GM18907 (cell line): ENCODE measurements at regions not wholly inside any gene's neighbourhood (a gene's known extent, or its start where the extent isn't known, plus 50 kb on each side); places are given as distances from the start of the nearest gene placed in this dataset.

ENCODE experiments used
- ATAC-seq: cut with Tn5 transposase; IDR thresholded peaks from one replicate; pipeline ENCODE4 v1.9.1; 2021; ENCODE audit warnings: mild to moderate bottlenecking, moderate library complexity; ENCODE audit not compliant: unreplicated experiment

DNA sequence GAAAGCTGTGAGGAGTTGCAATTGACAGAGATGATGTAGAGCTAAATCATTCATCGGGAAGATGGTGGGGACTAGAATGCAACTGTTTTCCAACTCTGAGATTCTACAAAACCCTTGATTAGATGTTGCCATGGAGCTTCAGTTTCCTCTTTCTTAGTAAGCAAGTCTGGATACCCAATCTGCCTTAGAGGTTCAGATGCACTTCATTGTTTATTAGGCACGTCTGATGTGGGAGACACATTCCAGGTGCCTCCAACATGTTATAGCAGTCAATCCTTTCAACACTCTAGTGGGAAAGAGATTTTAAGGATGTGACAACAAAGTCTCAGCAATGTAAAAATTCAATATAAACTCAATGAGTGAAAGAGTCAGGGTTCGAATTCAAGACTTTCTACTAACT lies 291.3 kb upstream of the PHYHIPL start:
- ATAC-seq: no peak

DNA sequence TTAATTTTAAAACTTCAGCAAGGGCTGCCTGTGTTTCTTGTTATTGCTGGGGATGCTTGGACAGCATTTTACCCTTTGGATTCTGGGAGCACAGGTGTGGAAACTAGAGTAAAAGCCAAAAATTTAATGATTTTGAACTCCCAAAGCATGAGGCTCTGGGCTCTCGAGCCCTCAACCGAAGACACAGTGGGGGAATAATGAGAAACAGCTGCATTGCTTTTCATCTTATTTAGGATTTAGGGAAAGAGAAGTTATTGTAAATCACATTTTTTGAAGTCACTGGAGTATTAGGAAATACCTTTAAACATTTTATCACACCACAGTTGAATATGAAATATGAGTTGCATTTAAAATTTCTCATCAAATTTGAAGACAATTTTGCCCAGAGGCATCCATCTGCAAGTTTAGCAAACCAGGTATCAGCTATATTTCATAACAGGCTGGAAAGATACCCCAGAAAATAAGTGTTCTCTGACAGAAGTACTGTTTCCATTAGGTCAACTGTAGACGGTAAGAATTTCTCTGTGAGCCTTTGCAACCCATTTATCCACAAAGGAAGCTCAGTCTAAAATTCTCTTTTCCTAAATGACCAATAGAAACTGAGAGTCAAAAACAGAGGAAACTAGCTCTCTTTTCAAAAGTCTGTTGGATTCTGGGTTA lies 290.6 kb upstream of the PHYHIPL start:
- no peak for ATAC-seq

DNA sequence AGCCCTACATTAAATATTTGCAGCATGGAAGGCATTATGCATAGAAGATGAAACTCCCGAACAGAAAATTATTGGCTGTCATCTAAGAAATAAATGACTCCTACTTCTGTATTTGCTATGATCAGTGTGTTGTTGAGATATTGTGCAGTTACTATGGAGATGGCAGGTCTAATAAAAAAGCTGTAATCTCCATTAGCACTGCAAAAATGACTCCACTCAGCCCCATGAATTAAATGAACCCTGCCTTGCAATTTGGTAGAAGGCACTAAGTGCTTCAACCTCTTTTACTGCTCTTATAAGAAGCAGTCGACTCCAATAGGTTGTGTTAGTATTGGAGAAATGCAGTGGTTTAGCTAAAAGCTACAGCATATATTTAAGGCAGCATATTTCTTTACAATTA lies 290.0 kb upstream of the PHYHIPL start:
- ATAC-seq: no peak

DNA sequence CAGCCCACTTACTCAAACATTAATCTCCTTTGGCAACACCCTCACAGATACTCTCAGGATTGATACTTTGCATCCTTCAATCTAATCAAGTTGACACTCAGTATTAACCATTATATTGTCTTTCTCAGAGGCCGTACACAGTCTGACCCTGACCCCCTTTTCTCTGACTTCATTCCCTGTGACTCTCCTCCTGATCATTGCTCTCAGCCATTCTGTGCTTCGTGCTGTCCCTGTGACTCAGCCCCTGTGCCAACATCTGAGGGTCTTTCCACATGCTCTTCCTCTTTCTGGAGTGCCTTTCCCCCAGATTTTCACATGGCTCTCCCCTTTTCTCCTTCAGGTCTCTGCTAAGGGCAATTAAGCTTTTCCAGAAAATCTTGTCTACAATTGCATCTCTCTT lies 289.0 kb upstream of the PHYHIPL start:
- ATAC-seq: no peak

DNA sequence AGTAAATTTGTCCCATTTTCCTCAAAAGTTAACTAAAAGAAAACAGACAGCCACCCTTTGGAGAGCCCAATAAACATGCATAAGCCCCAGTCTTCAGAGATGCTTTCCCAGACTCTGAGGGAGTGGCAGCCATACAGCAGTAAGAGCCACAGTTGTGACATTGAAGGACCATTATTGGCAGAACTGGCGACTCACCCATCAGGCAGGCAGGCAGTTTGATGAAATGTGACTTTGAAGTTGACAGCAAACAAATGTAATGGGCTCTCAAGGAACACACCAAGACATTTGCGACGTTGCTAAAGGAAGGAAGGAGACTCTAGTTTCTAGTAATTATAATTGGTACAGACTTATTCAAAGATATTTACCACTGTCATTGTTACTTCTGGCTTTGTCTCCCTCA lies 287.5 kb upstream of the PHYHIPL start:
- ATAC-seq: no peak

DNA sequence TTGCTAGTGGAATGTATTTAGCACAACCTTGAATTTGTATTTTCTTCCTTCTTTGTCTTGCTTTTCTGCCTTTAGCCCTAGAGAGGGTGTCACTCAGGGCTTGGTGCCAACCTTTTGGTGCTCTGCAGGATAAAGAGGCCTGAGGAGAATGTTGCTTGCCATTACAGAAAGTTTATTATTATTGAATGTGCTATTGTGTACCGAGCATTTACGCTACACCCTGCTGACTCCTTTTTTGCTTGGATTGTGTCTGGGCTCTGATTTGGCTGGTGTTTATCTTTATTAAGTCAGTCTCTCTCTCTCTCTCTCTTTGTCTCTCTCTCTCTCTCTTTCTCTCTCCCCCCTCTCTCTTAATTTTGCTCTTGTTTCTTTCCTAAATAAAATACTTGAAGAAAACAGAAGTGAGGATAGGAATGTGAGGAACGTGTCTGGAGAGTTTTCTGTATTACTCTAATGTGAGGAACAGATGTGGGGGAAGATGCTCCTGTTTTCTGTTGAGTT lies 284.4 kb upstream of the PHYHIPL start:
- no peak for ATAC-seq

DNA sequence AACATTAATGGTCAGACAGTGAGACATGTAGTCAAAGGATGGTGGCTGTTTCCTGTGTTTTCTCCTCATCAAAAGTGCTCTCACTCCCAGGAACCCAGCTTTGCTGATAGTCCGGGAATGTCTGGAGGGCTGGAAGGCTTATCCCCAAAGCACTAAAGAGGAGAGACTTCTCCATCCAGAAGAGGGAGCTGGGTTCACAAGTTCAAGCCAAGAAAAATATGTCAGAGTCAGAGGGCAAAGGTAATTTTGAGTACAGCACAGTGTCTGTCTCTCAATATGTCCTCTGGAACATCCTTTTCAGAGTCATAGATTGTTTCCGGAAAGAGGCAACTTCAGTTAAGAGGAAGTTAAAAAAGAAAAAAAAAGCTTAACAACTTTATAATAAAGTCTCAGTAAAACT lies 281.5 kb upstream of the PHYHIPL start:
- ATAC-seq: no peak

DNA sequence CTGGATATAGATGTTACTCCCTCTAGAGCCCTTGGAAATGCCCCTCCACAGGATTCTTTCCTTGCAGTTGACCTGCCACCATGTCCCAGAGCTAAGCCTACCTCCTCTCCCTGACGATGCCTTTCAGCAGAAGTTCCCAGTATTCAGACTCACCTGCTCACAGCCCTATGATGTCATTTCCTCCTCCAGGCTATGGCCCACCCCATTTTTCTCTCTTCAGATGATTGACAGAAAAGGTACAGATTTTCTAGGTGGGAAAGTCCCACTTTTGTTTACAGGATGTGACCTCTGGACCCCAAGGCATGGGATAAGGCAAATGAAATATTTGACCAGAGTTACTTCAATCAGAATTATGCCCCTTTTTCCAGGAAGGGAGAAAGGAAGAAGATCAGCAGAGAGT lies 280.2 kb upstream of the PHYHIPL start:
- no peak for ATAC-seq

DNA sequence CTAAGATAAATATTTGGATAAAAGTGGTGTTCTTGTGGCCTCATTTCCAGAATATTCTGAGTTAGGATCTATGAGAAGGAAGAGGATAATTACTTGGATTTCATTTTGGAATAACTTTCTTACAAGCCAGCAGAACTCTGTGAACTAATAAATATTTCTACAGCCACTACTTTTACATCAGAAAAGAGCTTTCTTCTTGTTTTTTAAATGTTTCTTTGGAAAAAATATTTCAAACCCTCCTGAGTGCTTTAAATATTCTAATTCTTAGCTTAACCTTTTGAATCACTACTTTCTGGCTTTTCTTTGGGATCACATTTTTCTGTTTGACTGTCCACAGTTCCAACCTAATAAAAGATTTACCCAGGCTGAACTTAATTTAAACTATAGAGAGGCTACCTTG lies 279.2 kb upstream of the PHYHIPL start:
- no peak for ATAC-seq

DNA sequence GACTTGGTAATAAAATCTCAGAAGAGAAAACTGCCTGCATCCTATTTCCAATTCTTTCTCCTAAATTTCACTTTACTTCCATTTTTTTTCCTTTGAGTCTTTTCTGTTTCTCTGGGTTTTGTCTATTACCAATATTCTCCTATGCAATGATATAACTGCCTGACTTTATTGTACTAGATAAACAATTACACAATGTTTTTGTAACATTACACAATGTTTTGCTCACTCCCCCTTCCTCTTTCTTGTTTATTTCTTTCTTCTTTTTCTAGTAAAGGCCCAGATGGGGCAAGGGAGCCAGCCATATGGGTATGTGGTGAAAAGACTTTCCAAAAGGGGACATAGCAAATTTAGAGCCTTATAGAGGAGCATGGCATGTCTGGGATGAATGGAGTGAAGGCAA lies 278.7 kb upstream of the PHYHIPL start:
- no peak for ATAC-seq

DNA sequence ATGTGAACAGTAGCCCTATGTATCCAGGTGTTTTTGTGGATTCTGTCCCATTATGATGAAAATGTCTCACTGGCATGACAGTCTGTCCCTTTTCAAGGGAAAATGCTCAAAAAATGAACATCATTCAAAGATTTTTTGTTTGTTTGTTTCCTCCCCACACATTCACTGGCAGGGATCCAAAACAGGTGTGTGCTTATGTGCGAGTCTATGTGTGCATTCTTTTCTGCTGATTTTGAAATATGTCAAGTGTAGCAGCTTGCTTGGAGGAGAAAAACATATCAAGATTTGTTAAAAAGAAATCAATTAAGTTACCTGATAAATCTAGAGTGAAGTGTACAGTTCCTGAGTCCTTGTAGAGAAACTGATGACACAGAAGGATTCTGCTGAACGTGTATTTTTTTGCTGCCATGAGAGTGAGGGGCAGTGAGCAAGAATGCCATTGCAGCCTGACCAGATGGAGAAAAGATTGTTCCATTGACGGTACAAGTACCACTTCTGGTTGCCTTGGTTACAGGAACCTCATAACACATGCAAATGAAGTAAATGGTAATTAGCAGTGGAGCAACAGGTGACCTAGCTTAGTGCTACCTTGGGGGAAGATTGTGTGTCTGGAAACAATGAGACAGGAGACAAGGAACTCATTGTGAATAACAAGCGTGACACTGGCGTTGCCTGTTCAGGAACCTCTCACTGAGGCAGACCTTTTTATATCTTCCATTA lies 277.4 kb upstream of the PHYHIPL start:
- ATAC-seq: no peak

DNA sequence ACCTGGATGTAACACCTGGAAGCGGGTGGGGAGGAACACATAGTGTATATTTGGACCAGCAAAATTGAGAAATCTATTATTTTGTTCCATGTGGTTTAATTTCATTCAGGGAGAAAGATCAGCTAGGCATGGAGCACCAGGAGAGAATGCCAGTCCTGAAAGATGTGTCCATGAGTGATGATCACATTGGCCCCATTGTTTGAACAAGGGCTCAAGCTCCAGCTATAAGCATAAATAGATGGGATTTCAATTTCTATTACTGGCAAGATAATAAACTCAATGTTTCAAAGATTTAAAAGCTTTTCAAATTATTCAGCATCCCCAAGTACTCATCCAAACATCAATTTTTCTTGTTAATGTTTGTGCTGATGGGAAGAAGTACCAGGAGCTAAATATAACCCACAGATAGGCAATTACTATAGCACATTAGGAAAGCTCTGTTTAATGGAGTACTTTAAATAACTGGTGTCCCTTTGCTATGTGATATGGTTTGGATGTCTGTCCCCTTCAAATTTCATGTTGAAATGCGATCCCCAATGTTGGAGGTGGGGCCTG lies 275.3 kb upstream of the PHYHIPL start:
- ATAC-seq: no peak

DNA sequence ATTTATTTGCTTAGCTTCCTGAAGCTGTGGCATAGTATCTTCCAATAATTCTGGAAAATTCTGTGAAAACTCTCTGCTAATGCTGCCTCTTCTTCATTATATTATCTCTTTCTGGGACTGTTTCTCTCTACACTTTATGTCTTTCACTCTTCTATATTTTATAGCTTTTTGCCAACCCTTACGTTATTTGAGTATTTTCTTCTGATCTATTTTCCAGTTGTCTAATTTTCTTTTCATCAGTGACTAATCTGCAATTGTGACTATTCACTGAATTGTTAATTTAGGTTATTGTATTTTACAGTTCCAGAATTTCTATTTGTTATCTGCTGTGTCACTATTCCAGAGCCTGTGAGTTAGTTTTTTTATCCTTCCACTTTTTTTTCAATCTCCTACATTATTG lies 273.4 kb upstream of the PHYHIPL start:
- no peak for ATAC-seq

DNA sequence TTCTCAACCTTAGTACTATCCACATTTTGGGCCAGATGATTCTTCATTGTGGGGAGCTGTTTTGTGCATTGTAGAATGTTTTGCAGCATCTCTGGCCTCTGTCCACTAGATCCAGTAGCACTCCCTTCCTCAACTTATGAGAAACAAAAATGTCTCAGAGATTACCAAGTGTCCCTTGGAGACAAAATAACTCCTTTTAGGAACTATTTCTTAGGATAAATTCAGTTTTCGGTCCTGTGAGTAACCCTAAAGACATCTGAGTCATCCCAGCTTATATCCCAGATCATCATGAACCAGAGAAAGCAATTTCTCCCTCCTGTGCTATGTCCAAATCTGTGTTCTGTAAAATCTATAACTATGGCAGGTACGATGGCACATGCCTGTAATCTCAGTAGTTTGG lies 266.6 kb upstream of the PHYHIPL start:
- ATAC-seq: no peak

DNA sequence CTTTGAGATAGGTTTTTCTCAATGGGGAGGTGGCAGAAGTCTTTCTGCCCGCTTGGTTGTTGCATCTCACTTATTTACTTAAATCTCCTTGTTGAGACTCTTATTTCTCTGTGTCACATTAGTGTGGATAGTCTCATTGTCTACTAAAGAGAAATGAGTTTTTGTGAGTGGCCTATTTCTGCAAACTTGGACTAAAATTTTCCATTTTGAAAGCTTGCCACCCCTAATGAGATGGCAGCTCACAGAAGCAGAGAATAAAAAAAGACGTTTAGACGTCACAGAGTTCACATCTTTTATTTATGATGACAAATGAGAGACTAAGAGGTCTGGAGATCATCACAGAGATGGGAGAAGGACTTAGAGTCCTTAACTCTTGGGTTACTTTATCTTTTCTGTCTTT lies 262.7 kb upstream of the PHYHIPL start:
- ATAC-seq: no peak

DNA sequence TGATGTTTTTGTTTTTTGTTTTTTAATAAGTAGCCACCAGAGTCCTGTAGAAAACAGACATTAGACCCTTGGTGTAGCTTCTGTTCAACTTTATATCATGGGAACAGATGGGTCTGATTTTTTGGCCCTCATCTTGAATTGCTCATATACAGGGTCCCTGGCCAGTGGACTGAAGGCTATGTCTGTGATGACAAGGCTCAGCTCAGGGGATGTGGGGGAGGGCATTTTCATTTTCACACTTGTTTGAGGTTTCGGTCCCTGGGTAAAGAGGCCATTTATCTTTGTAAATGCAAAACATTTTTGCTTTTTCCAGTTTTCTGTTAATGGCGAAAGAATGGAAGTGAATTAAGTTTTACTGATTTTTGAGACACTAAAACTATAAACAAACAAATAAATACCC lies 257.6 kb upstream of the PHYHIPL start:
- no peak for ATAC-seq

DNA sequence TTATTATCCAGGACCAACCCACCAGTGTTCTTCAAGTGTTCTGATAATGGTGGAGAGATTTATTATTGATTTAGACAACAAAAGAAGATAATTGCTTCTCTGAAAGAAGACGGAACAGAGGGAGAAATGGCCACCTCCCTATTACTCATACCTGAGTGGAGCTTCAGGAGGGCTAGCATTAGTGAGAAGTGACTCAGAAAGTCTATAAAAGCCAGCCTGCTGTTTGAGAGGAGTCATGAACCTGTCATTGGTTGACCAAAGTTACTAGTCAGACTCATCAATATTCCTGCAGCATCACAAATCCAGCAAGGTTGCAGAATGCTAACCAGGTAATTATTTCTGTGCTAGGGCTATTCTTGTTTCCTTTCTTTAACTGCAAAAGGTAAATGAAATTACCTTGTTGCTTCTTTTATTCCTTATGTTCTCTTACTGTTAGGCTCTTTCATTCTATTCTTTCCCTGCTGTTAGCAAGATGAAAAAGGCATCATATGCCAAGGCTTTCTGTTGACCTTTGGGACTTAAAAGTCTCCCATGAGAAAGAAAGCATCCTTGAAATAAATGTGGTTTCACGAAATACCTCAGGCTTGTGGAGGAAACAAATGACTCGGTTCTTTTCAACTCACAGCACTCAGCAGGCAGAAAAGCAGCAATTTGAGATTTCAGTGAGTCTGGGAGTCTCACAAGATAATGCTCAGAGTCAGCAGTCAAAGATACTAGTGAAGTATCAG lies 256.4 kb upstream of the PHYHIPL start:
- no peak for ATAC-seq

DNA sequence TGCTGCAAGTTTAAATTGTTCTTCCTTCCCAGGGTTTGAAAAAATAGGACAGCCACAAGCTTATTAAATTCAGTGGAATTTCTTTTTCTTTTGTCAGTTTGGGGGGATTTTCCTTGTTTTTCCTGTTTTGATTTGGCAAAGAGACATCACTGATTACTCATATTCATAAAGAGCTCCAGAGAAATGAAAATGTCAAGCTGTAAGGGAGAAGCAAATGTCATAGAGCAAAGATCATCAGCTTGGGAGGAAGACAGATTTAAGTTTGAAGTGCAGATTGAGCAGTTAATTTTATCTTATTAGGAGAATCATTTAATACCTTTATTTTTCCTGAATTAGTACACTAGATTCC lies 255.8 kb upstream of the PHYHIPL start:
- no peak for ATAC-seq

DNA sequence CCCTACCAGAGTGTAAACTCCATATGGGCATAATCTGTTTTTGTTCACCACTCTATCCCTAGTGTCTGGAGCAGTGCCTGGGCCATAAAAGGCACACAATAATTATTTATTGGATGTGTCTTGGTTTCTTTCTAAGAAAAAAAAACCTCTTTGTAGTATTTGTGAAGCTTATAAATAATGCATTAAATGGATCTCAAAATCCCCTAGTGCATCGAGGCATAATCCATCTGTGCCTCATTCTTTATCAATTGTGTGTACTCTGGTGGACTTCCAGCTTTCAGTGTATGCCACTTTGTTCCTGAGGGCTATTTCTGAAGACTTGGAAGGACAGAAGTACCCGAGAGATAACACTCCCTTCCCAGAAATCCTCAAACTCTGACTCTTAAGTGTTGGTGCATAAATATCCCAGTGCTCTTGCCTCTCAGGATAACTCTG lies 255.0 kb upstream of the PHYHIPL start:
- no peak for ATAC-seq

DNA sequence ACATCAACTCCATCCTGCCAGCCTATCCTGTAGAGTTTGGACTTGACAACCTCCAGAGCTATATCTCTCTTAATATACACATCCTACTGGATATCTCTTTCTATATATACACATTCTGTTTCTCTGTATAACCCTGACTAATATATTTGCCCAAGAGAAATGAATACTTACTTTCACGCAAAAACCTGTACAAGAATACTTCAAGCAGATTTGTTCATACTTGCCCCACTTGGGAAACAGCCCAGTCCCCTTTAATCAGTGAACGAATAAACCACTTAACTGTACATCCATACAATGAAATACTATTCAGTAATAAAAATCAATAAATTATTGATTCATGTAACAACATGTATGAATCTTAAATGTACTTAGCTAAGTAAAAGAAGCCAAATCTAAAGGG lies 251.1 kb upstream of the PHYHIPL start:
- no peak for ATAC-seq

DNA sequence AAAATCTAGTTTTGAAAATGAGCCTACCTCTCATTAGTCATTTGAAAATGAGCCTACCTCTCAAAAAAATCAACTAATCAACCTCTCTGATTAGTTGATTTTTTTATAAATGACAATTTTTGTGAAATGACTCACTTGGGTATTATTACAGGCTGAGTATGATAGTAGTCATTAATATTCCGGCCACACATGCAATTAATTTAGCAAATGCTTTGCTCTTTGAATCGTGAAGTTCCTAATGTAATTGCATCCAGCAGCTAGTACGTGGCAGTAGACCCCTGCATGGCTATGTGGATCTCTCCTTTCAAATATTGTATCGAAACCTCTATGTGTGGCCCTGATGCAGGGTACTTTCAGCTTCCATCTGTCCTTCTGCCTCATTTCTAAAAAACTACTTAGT lies 245.9 kb upstream of the PHYHIPL start:
- ATAC-seq: no peak

DNA sequence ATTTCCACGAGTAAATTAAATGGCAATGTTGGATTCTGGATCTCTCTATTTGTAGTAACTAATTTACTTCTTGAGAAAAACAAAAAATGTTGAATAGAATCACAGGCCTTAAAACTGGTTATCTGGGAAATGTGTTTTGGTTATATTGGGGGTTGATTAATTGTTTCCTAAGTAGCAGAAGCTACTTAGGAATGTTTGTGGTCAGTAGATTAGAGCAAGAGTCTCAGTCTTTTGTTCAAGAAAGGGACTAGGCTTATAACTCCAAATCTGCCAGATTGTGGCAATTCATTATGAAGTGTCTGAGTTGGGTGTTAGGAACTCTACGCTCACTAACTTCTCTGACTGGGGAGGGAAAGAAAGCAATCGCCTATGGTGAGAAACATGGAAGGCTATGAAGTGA lies 244.3 kb upstream of the PHYHIPL start:
- ATAC-seq: no peak
